ENCODE measurements at regions not wholly inside any gene's neighbourhood (a gene's known extent, or its start where the extent isn't known, plus 50 kb on each side); places are given as distances from the start of the nearest gene placed in this dataset.

DNA sequence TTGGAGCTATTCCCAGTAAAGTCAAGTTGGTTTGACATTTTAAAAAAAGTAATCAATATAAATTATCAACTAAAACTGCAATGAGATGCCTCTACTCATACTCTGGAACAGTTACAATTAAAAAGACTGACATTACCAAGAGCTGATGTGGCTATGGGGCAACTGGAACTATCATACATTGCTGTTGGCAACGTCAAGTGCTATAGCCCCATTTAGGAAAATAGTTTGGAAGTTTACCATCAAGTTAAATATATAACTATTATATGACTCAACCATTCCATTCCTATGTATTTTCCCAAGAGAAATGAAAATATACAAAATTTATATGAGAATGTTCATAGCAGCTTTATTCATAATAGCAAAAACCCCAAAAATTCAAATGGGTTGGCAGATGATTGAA is 111.4 kb upstream of the HDGFL1 start:
- TF ChIP-seq EZH2phosphoT487 (IDR thresholded peaks at IDR 0.05; ENCODE audit: insufficient read depth, low read depth) (no peak), EZH2 (IDR thresholded peaks at IDR 0.05; ENCODE audit: insufficient read depth, poor library complexity, severe bottlenecking) (no peak)

Measured in GM23248 (cell line).